ENCODE measurements at regions not wholly inside any gene's neighbourhood (a gene's known extent, or its start where the extent isn't known, plus 50 kb on each side); places are given as distances from the start of the nearest gene placed in this dataset.
A peak's percentile ranks its signal among the peaks of the same experiment; 100 is the strongest.

GRCh38 chr10:106183041-106183440, 981.5 kb downstream of the SORCS1 start:
- no peak for DNase-seq (ENCODE audit: low spot score)

GRCh38 chr10:106182542-106182941, 982.0 kb downstream of the SORCS1 start:
- DNase-seq (ENCODE audit: low spot score), result no peak

- DNase-seq (ENCODE audit: low spot score), result peak; percentile 55
Observed at GRCh38 chr10:106181501-106181900, 983.0 kb downstream of the SORCS1 start.

GRCh38 chr10:106179430-106179829, 985.1 kb downstream of the SORCS1 start:
- DNase-seq (ENCODE audit: low spot score), result no peak

- DNase-seq (ENCODE audit: low spot score), result peak; percentile 44
Observed at GRCh38 chr10:106175760-106176377, 988.6 kb downstream of the SORCS1 start.

- DNase-seq (ENCODE audit: low spot score), result no peak
Observed at GRCh38 chr10:106173838-106174237, 990.7 kb downstream of the SORCS1 start.

GRCh38 chr10:106169241-106169640, 995.3 kb downstream of the SORCS1 start:
- DNase-seq (ENCODE audit: low spot score), result no peak

GRCh38 chr10:106167946-106168345, 996.6 kb downstream of the SORCS1 start:
- DNase-seq (ENCODE audit: low spot score), result no peak

GRCh38 chr10:106158241-106158640, 1006.3 kb downstream of the SORCS1 start:
- no peak for DNase-seq (ENCODE audit: low spot score)

GRCh38 chr10:106147021-106147420, 1017.5 kb downstream of the SORCS1 start:
- DNase-seq (ENCODE audit: low spot score), result no peak

- no peak for DNase-seq (ENCODE audit: low spot score)
Observed at GRCh38 chr10:106139915-106140314, 1024.6 kb downstream of the SORCS1 start.

GRCh38 chr10:106136175-106136574, 1028.3 kb downstream of the SORCS1 start:
- DNase-seq (ENCODE audit: low spot score), result no peak

- no peak for DNase-seq (ENCODE audit: low spot score)
Observed at GRCh38 chr10:106134326-106135000, 1030.0 kb downstream of the SORCS1 start.

- DNase-seq (ENCODE audit: low spot score), result no peak
Observed at GRCh38 chr10:106133451-106133850, 1031.1 kb downstream of the SORCS1 start.

GRCh38 chr10:106132956-106133355, 1031.5 kb downstream of the SORCS1 start:
- DNase-seq (ENCODE audit: low spot score), result no peak

- no peak for DNase-seq (ENCODE audit: low spot score)
Observed at GRCh38 chr10:106114656-106115186, 1049.8 kb downstream of the SORCS1 start.

- DNase-seq (ENCODE audit: low spot score), result no peak
Observed at GRCh38 chr10:106111246-106111645, 1053.3 kb downstream of the SORCS1 start.

- no peak for DNase-seq (ENCODE audit: low spot score)
Observed at GRCh38 chr10:106107706-106108105, 1056.8 kb downstream of the SORCS1 start.

- DNase-seq (ENCODE audit: low spot score), result no peak
Observed at GRCh38 chr10:106106114-106106513, 1058.4 kb downstream of the SORCS1 start.

- no peak for DNase-seq (ENCODE audit: low spot score)
Observed at GRCh38 chr10:106089855-106090254, 1074.7 kb downstream of the SORCS1 start.

GRCh38 chr10:106086391-106086790, 1078.1 kb downstream of the SORCS1 start:
- no peak for DNase-seq (ENCODE audit: low spot score)

GRCh38 chr10:106083572-106083971, 1080.9 kb downstream of the SORCS1 start:
- no peak for DNase-seq (ENCODE audit: low spot score)

GRCh38 chr10:106082865-106083264, 1081.6 kb downstream of the SORCS1 start:
- no peak for DNase-seq (ENCODE audit: low spot score)
